GM18858 (cell line): ENCODE measurements at regions not wholly inside any gene's neighbourhood (a gene's known extent, or its start where the extent isn't known, plus 50 kb on each side); places are given as distances from the start of the nearest gene placed in this dataset.

Experiments
- ATAC-seq: cut with Tn5 transposase; IDR thresholded peaks from one replicate; pipeline ENCODE4 v1.9.1; 2021; ENCODE audit not compliant: unreplicated experiment

DNA sequence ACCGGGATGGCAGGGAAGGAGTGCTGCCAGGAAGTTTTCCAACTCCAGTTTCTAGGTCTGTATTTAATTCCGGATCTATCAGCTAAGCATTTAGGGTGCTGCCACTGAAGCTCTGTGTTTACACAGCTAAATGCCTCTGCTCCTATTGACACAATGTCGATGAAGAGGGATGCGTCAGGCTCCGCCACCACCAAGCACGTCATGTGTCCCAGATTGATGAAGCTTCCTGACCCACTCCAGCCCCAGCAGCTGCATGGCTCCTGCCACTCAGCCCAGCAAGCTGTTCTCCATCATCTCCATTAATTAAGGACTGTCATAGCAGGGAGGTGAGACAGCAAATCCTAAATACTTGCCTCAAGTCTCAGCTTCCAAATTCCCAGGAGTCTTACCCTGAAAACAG, 435.2 kb upstream of the ZNF507 start:
- no peak for ATAC-seq

DNA sequence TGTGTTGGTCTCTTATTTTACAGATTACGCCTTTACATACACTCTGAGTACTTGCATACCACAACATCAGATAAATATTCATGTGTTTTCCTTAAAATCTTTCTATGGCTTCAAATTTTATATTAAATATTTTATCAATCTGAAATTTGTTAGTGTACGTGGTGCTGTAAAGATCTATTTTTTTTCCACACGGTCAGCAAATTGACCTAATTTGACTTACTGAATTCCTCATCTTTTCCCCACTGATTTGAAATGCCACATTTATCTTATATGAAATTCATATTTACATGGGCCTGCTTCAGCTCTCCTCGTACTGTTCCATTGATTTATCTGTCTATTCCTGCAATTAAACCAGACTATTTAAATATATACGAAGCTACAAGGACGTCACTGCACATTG, 433.8 kb upstream of the ZNF507 start:
- no peak for ATAC-seq

DNA sequence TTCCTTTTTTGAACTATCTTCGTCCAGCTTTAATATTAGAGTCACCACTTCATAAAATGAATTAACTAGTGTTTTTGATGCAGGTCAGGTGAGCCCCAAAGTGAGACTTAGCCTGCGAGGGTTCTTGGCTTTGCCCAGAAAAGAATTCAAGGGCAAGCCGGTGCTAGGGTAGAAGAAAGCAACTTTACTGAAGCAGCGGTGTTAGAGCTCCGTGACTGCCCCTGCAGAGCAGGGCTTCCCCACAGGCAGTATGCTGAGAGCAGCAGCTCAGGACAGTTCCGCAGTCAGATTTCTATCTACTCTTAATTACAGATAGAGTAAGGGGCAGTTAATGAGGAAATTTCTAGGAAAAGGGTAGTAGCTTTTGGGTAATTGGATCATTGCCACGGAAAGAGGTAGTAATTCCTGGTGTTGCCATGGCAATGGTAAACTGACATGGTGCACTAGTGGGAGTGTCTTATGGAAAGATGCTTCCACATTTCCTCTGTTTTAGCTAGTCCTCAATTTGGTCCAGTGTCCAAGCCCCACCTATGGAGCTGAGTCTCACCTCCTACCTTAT, 432.2 kb upstream of the ZNF507 start:
- ATAC-seq = no peak

DNA sequence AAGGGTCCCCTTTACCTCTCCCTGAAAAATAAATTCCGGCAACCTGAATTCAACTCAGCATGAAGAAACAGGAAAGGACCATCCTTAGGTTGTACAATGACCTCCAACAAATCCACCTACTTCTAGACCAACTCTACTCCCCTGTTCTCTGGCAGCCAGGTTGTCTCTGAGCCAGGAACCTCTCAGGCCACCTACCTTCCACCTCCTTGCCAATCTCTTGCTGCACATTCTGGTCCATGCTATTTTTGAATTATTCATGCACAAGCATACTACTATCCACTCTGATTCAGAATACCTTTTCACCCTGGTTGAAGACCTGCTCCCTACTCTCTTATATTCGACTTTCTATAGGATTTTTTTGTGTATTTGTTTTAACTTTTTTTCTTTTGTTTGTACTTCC, 415.0 kb upstream of the ZNF507 start:
- ATAC-seq = no peak

DNA sequence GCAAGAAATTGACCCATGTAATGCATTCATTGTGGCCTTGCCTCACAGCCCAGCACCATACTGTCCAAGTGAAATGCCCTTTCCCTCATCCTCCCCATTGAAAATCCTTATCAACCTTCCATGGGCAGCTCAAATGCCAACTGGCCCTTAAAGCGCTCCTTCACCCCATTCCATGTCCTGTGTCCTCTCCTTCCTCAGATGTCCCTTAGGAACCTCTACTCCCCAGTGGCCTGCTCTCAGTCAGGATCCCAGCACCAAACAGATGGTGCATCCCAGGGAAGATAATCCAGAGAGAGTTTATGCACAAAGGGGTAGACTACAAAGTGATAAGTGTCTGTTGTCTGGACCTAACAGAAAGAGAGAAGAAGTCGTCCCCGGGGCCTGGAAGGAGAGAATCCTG, 407.4 kb upstream of the ZNF507 start:
- ATAC-seq = no peak

DNA sequence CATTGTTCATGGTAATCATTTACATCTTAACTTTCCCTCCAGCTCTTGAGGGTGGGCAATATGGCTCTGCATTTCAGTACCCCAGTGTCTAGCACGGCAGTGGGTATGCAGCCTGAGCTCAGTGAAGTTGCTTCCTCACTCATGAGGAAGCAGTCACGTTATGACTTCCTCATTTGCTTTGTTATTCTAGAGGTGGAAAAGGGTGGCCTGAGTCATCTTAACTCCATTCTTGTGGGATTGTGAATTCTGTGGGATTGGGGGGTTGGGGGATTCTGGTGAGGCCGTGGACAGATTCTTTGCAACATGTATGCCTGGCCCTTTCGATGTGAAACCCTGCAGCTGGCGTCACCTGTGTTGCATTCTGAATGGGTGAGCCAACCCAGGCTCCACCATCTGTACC, 406.7 kb upstream of the ZNF507 start:
- no peak for ATAC-seq

DNA sequence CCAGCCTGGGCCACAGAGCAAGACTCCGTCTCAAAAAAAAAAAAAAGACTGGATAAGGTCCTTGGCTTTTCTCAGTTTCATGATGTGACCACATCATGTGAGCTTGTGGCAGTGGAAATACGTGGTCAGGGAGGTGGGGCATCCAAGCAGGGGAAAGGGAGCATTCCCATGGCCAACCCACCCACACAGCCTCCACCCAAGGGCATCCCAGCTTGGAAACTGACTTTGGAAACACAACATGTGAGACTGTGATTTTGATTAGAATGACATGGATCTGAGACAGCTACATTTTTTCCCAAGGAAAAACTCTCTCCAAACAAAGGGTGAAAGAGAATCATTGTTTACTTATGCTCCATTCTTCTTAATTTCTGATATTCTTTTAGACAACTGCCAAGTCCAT, 405.0 kb upstream of the ZNF507 start:
- ATAC-seq = no peak

DNA sequence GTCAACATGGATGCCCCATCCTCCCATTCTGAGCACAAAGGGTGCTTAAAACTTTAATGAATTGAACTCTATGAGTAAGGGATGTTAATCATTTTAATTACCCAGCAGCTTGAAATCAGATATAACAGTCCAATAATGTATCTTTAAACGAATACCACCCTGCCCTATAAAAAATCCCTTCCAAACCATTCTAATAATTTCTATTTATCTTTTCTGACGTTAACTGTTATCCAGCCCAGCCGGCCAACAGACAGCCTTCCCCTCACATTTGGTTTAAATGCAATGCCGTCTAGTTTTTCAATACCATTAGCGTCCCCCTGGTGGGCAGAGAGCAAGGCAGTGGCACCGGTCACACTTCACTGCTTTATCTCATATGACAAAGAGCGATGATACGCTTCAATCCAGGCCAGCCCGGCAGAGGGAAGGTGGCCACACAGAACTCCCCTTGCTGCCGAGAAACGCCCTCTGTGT, 402.2 kb upstream of the ZNF507 start:
- ATAC-seq = no peak

DNA sequence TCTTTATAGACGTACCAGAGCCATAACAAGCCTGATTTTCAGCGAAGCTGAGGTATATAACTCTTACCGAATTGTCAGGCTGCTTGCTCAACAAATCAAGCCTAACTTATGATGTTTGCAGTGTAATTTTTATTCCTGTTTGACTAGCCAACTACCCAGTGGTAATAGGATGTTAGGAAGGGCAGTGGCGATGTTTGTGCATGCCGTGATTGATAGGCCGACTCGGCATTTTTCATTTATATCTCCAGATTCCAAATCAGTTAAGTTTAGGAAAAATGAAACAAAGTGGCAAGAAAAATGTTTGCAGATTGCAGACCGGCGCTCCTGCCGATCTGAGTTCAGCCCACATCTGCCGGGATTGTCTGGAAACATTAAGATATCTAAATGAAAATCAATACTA, 401.6 kb upstream of the ZNF507 start:
- no peak for ATAC-seq

DNA sequence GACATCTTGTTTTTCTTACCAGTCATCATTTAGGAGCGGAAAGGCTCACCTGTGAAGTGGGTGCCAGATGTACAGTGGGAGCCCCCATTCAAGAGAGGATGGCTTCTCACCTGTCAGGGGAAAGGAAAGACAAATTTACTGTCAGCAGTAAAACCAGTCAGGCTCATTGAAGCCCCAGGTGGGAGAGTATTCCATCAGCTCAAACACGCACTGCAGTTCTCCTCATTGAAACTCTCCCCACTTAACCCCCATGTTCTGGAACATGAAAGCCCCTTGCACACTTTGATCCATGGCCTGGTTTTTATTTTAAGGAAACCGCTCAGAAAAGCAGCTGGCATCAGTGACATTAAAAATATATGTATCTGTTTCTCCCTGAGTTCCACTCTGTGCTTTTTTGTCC, 401.1 kb upstream of the ZNF507 start:
- ATAC-seq = no peak

DNA sequence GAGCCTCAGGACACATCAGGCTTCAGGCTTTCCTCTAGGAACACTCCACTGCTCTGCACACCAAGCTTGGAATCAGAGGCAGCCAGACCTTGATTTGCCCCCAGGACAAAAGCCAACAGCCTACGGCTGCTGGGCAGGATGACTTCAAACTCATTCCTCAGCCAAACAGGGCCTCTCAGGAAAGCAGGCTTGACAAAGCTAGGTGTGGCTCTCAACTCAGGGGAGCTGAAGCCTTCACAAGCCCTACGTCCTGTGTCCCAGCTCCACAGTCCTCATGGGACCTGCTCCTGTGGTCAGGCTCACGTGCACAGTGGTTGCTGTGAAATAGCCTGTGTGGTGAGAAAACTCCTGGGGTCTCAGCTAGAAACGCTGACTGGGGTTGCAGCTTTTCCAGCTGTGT, 398.9 kb upstream of the ZNF507 start:
- no peak for ATAC-seq

DNA sequence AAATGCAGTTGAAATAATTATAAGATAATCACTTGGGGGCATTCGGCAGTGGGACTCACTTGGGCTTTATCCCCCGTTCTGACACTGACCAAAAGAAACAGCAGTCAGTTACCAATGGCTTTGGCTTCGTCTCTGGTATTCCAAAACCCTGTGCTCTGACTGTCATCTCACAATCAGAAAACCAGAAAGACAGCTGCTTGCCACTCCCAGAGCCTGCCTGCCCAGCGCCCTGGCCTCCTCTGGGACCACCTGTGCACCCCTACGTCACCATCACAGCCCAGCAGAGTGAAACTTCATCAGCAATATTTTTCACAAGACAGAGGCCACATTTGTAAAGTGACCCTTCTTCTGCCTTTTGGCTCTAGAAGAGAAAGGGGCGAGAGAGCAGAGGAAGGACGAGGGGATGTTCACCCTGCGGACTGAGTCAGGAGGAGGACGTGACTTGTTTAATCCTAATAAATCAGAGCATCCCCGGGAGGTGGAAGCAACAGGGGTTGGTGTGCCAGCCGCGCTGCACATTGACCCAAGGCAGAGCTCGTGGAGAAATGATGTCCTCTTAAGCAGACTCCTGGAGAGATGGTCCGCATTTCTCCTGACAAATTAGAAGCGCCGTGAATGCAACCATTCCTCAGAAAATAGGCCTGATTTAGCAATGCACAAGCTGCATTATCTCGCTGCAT, 397.8 kb upstream of the ZNF507 start:
- ATAC-seq = no peak

DNA sequence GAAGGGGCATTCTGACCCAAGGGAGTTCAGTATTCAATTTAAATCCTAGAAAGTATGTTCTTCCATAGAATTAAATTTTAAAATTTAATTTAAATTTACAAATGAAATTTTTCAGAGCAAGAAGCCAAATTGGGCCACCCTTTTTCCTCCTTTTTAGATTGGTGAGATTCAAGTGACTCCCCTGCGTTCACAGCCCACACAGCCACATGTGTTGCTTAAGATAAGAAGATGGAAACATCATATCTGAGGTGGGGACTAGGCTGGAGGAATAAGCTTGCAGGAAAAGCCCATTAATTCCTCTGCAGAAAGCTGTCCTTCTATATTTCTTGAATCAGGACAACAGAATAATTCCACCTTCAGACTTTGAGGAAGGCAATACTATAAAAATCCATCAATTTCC, 392.7 kb upstream of the ZNF507 start:
- ATAC-seq = no peak

DNA sequence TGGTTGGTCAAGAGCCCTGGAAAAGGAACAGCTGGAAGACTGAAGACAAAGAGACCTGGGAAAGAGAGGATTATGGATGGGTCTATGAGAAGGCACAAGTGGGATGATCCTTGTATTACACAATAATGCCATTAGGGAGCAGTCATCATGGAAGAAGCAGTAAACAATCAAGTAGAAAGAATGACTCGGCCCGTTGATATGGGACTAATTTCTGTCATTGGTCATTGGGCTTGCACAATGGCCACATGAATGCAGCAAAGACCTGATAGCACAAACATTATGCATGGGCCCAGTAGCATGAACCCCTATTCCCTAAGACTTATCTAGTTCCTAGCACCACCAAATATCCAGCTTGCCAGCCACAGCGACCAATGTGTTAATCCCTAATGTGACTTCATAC, 390.3 kb upstream of the ZNF507 start:
- no peak for ATAC-seq

DNA sequence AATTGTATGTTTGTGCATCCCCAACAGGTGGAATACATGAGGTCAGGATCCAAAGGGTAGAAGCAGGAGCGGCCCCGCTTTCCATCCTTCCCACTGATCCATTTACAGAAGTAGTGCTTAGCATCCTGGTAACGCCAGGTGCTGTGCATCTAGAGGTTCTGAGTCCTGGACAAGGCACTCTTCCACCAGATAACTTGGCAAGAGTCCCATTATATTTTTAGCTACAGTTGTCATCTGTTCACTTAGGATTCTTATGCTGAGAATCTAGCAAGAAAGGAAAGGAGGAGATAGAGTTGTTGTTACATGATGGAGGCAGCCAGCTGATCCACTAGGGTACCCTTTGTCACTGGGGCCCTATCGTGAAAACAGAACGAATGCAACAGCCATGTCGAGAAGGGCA, 389.5 kb upstream of the ZNF507 start:
- no peak for ATAC-seq

DNA sequence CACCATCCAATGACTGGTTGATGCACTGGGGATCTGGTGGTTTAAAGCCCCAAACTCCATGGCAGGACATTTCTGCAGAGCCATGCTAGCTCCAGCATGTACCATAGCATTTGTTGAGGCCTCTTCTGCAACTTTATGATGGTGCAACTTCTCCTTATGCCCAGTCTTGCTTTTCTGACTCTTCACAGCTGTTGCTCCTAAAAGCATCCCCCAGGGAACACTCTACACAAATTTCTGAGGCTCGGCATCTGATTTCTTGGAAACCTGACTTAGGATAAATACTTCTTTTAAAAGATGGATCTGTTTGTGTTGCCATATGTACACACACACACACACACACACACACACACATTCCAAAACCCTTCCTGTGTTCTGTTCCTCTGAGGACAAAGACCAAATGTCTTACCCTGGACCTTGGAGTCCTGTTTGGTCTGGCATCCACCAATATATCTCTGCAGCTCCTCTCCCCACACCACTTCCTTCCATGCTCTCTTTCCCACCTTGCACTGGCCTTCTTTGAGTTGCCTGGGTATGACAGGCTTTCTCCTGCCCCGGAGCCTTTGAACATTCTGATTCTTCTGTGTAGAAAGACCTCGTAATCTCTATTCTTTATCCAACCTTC, 388.5 kb upstream of the ZNF507 start:
- ATAC-seq = no peak

DNA sequence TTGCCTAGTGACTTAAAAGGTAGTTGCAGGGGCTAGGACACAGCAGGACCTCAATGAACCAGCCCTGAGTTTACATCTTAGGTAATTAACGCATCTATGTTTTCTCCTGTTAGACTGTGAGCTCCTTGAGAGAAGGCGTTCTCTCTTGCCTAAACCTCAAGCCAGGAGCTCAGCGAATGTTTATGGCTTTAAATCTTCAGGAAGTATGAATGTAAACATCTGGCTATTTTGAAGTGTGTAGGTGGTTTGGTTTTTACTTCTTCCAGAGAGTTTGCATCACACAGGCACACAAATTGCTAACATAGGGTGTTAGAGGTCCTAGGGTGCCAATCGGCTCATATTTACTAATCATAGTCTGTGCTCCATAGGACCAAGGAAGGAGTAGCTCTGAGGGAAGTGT, 387.7 kb upstream of the ZNF507 start:
- no peak for ATAC-seq

DNA sequence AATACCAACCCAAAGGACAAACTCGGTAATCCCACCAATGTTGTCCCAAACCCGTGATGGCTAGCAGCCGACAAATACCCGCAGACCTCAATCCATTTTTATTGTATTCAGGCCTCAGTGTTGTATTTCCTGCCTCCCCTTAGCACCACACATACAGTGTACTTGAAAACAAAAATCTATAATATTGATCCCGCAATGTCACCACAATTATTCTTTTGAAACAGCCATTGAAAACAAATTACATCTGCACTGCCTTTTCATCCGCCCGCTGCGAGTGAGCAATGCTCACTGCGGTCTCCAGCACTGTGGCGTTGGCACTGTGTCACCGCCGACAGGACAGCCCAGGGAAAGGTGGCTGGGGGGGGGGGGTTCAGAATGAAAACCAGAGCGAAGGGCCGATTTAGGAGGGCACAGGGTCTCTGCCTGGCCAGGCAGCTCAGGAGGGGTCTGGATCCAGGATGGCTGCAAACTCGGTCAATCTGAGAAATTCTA, 385.8 kb upstream of the ZNF507 start:
- no peak for ATAC-seq

DNA sequence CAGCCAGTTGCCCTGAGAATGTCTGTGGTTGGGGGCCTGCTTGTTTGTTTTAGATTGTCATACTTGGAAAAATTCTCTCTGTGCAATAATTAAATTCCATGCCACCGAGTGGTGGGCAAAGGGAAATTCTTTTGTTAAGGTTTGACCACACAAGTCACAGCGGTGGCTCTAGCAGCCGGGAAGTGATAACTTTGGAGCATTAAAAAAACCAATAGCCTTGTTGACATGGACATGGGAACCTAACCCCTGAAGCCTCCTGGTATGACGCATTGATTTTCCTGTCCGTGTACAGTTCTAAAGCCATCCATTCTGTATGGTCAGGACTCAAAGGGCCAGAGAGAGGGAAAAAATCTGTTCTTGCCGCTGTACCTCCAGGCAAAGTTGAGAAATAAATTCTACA, 384.9 kb upstream of the ZNF507 start:
- no peak for ATAC-seq

DNA sequence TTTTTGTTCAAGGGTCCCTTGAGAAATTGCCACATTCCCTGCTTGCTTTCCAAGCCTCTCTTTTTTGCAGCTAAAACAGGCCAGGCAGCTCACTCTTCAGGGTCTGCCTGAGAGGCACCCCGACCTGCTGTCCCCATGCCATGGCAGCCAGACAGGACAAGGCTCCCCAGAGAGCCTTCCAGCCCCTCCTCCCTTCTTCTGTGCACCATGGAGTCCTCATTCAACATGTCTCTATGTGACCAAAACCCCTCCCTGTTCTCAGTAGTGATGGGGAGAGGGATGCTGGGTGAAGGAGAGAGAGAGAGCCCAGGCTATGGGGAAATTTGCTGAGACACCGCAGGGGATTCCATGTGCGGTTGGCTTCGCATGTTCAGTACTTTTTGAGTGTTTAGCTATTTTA, 384.2 kb upstream of the ZNF507 start:
- no peak for ATAC-seq

DNA sequence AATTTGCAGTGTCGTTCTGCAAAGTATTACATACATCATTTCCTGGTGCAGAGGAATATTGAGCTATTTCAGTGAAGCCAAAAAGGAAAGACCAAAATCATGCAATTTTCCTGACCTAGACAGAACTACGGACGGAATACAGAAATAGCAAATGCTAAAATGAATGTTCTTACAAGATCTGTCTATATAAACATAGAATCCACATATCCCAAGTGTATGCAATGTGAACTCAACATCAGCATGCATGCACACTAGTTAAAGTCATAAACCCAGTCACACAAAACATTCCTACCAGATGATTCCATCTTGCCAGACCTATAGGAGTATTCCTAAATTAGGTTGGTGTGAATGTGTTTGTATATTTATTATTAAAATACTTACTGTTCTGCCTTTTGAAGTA, 383.7 kb upstream of the ZNF507 start:
- ATAC-seq = no peak

DNA sequence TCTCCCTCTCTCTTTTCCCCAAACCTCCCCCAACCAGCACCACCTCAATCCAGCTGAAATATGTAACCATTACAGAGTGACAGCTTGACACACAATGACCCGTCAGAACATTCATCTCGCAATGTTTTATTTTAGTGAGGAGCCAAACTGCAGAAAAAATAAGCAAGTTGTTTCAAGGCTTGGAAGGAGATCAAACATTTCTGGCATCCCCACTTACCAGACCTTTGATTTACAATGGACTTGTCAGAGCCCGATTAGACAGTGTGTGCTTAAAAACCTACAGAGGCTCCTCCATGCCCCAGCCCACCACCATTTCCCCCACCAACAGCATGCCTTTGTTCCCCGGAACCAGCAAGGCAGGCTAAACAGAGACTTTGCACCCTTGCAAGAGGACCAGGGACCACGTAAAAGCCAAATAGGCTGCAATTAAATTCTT, 382.8 kb upstream of the ZNF507 start:
- no peak for ATAC-seq

DNA sequence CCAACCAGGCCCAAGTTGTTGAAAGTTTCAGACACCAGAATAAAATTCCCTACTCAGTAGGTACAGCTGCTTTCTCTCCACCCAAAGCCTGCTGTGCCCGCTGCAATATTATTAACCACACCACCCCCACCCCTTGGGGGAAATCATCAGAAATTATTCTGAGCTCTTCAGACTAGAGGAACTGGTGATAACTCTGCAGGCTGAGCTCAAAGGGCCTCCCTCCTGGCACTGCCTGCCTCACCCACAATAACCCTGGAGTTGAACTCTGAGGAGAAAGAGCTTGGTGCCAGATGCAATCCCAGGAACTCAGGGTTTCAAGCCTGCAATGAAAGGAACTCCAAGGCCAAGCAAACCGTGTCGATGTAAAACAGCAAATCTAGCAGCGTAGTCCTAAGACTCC, 381.7 kb upstream of the ZNF507 start:
- no peak for ATAC-seq
